GM19372 (cell line): ENCODE measurements at regions not wholly inside any gene's neighbourhood (a gene's known extent, or its start where the extent isn't known, plus 50 kb on each side); places are given as distances from the start of the nearest gene placed in this dataset.
"Not testable (repeated sequence)": the region's sequence is repeated elsewhere in the genome, so short reads cannot be mapped to it uniquely, and the experiment has no call there.

Source experiments
- ATAC-seq: cut with Tn5 transposase; IDR thresholded peaks from one replicate; pipeline ENCODE4 v1.9.1; 2021; ENCODE audit warnings: mild to moderate bottlenecking, low read depth, moderate library complexity; ENCODE audit not compliant: unreplicated experiment

DNA sequence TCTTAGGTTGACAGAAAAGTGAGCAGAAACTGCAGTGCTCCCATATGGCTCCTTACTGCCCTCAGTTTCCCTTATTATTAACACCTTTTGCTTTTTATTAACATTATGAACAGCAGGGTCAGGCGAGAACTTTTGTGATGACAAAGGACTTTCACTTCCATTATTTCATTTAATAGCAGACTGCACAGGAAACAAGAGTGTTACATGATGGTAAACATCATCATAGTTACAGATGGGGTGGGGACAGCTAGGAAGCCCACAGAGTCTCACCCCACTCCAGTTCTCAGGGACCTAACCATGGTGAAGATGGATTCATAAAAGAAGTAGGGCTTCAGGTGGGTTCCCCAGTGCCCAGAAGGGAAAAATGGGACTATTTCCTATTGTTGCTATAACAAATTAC, 110.1 kb upstream of the PELI2 start:
- no peak for ATAC-seq

- ATAC-seq: not testable (repeated sequence)
Measured at GRCh38 chr14:56008661-56009060, 109.5 kb upstream of the PELI2 start.

DNA sequence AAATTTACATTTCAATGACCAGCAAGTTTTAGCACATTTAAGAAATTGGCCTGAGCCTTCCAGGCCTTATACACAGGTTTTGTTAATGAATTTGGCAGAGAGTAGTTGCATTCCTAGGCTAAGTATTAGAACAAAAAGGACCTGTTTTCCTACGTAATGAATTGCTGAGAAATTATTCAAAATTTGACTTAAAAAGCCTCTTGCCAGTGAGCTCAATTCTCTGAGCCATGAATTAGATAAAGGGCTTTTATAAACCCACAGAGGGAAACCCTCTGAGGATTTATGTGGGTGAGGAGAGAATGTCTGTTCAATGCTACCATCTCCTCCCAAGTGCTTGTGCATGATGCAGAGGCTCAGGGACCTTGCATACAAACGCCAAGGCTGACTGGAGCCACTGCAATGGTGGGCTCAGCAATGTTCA, 94.5 kb upstream of the PELI2 start:
- ATAC-seq: no peak

DNA sequence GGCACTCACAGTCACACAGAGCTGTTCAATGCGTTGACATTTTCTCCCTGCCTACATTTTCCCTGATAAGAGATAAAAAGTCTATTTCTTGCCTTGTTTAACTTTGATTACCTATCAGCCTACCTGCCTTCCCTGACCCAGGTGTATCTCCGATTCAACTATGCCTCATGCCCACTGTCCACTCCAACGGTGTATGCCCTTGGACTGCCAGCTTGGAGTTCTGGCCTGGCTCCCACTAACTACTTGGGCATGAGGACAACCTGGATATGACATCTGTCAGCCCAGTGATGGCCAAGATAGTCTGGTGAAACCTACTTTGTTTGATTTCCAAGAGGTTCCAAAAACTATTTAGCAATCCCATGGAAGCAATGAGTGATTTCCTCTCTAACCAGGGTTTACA, 93.0 kb upstream of the PELI2 start:
- no peak for ATAC-seq

GRCh38 chr14:56026506-56026905, 91.7 kb upstream of the PELI2 start:
- no peak for ATAC-seq

GRCh38 chr14:56027421-56027820, 90.8 kb upstream of the PELI2 start:
- no peak for ATAC-seq

GRCh38 chr14:56027916-56028712, 90.1 kb upstream of the PELI2 start:
- no peak for ATAC-seq

GRCh38 chr14:56036353-56036752, 81.9 kb upstream of the PELI2 start:
- no peak for ATAC-seq

DNA sequence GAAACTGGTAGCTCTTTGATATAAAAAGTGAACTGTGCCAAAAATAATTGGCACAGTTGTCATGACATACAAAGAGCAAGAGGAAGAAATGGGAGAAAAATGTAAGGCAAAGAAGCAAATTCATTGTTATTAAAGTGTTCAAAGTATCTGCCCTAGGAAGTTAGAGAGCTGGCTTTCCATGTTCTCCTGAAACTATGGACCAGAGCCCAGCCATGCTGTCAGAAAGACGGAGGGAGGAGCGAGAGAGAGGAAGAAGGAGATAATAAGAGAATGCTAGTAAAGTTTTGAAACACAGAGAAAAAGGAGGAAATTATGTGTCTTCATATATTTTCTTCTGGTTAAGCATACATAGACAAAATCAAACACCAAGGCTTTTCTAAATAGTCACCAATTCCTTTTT, 78.1 kb upstream of the PELI2 start:
- ATAC-seq: no peak

DNA sequence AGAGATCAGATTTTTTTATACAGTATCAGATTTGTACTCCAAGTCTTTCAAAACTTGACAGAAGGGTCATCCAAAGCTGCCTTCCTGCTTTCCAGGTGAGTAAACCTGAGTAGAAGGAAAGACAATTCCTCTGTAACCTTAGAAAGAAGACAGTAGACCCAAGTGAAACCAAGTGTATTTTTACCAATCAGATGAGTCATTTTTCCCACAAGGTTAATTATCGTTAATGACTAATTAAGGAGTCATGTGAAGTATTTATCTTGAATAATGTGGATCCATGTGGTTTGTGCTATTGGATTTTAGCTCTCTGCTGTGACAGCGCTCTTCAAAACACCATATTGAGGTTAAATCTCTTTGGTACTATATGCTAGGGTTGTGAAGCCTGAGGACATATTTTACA, 74.0 kb upstream of the PELI2 start:
- no peak for ATAC-seq

GRCh38 chr14:56046546-56046945, 71.7 kb upstream of the PELI2 start:
- no peak for ATAC-seq

- no peak for ATAC-seq
Measured at GRCh38 chr14:56046996-56047395, 71.2 kb upstream of the PELI2 start.

DNA sequence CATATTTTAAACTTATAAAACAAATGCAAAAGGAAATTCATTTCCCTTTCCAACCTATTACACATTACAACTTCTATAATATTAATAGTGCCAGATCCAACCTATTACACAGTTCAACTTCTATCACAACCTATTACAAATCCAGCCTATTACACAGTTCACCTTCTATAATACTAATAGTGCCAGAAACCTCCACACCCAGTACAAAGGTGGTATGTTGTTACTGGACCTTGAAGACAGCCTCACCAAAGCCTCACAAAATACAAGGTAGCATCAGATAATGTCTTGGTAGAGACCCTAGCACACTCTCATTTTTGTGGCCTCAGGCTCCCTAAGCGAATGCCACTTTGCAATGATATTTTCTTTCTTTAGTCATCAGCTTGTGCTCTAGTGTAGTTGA, 68.7 kb upstream of the PELI2 start:
- ATAC-seq: no peak

GRCh38 chr14:56055511-56055910, 62.7 kb upstream of the PELI2 start:
- ATAC-seq: no peak

- no peak for ATAC-seq
Measured at GRCh38 chr14:56056031-56056430, 62.2 kb upstream of the PELI2 start.

DNA sequence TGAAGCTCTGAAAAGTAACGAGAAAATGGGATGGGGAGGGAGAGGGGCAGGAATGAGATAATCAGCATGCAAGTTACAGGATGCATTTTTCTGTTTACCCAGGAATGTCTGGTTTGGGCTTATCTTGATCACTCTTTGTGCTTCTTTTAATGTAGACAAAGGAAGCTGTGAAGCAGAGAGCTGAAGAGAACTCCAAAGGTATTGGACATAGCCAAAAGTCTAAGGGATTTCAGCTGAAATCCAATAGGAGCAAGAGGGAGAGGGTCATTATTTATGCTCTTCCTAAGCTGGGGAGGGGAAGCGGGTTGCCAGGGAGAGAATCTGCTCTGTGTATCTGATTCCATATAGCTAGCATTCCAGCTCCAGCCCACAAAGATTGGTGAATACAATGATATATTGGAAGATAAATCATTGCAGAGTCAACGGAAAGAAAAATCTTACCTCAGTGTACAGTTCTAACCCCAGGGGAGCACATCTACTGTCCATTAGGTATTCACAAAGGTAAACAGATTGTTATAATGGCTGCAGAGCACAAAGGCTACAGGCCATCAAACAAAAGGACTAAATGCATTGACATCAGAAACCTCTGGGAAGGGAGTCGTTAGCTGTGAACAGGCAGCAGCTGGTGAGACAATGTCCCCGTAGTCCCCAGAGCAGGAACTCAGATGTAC, 61.0 kb upstream of the PELI2 start:
- ATAC-seq: no peak

- ATAC-seq: no peak
Measured at GRCh38 chr14:56057767-56058166, 60.4 kb upstream of the PELI2 start.

DNA sequence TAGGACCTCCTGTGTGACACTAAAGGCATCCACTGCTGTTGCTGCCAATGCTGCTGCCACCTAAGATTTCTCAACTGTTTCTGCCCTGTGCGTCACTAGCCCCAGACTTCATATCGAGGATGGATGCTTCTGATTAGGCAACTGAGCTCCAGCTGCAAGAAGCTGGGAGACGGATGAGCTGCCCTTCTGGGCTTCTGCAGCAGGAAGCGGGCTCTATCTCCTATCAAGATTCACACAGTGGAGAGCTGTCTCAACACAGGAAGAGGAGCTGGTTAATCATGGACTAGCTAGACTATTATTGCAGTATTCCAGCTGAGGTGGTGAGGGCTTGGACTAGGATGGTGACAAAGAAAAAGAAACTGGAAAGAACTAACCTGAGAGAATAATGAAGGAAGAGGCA, 59.2 kb upstream of the PELI2 start:
- ATAC-seq: no peak

DNA sequence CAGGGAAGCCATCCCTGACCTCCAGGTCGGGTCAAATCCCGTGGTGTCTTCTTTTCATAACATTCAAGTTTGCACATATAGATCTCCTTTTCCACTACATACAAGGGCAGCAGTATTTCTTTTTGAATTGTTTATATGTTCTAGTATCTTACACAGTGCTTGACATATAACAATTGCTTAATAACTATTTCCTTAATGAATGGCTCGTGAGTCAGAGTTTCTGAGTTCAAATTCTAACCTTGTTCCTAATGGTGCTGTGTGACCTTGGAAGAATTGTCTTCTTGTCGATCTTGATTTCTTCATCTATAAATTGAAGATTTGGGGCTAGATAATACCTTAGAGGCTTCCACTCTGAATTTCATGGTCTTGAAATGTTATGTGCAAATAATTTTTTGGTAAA, 57.2 kb upstream of the PELI2 start:
- no peak for ATAC-seq

DNA sequence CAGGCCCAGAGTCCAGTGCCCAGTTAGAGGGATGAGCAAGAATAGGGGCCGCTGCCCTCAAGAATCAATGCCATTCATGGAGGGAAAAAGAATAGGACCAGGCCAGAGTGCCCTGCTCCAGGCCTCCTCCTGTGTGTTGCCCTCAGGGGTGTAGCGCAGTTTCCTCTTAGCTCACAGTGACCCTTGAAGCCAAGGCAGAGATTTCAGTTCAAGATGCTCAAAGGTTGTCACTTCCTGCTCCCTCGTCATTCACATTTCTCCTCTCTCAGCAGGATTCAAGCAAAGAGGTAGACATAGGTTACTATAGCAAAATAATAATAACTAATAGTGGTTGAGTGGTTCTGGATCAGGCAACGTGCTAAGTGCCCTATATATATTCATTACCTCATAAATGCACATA, 55.1 kb upstream of the PELI2 start:
- no peak for ATAC-seq

GRCh38 chr14:56064513-56064912, 53.7 kb upstream of the PELI2 start:
- ATAC-seq: no peak

GRCh38 chr14:56065199-56065598, 53.0 kb upstream of the PELI2 start:
- not testable (repeated sequence) for ATAC-seq
